GM12878 (cell line): ENCODE measurements at regions not wholly inside any gene's neighbourhood (a gene's known extent, or its start where the extent isn't known, plus 50 kb on each side); places are given as distances from the start of the nearest gene placed in this dataset.

Experiments used
- ATAC-seq: fragments of 200-7000 bp; cut with Tn5 transposase; 3 replicates; pipeline ENCODE4 v1.9.1; 2020; ENCODE audit warnings: mild to moderate bottlenecking, moderate library complexity
- BruUV-seq: library from RNA; stranded (reverse); fragments of 400-500 nt; replicated peaks from 2 replicates; lab custom pipeline; 2021; lab: Mats Ljungman, UMichigan
- CTCF ChIA-PET: fragments of 300-600 bp; sonication (Branson Sonifier 250); formaldehyde crosslinking; extraction: SDS; loops from one replicate; lab custom pipeline; 2021; ENCODE audit warnings: inconsistent platforms; lab: Yijun Ruan, JAX
- POLR2A ChIA-PET: fragments of 350-600 bp; formaldehyde crosslinking; extraction: SDS; loops from one replicate; lab custom pipeline; 2021; ENCODE audit warnings: inconsistent platforms; lab: Charles Lee
- RAD21 ChIA-PET: fragments of 300-600 bp; sonication (Branson Sonifier 250); formaldehyde crosslinking; loops from one replicate; lab custom pipeline; 2023; ENCODE audit warnings: antibody characterized with exemption; ENCODE audit not compliant: unreplicated experiment; lab: Charles Lee
- SMC1A ChIA-PET: fragments of 300-600 bp; sonication (Branson Sonifier 250); formaldehyde crosslinking; loops from one replicate; lab custom pipeline; 2023; ENCODE audit not compliant: unreplicated experiment, uncharacterized antibody; lab: Charles Lee
- DNase-seq: peaks from one replicate; pipeline ENCODE4 v3.0.0-alpha.2; 2011; ENCODE audit warnings: low read depth, low spot score
- FAIRE-seq: peaks from 3 replicates; lab custom pipeline; 2011; peaks lifted over from hg19 to GRCh38; lab: Jason Lieb, UNC
- H2AFZ ChIP-seq: 2 replicates; pipeline ENCODE4 v1.6.0; 2011; ENCODE audit warnings: low read depth, low read length, control low read depth; ENCODE audit not compliant: control insufficient read depth
- H3K27ac ChIP-seq: 2 replicates; pipeline ENCODE4 v1.5.1; 2011; ENCODE audit warnings: control low read depth; ENCODE audit not compliant: control insufficient read depth, insufficient read depth
- H3K27me3 ChIP-seq, 2 experiments: replicated peaks in 1 of 2; 2 replicates each; pipeline versions ENCODE4 v1.6.0 to v1.6.1; 2011; ENCODE audit warnings: low read length in 1 of 2; ENCODE audit not compliant: control insufficient read depth in 2 of 2, insufficient read depth in 2 of 2
- H3K36me3 ChIP-seq, 2 experiments: 2 replicates each; pipeline ENCODE4 v1.5.1; 2011; ENCODE audit warnings: low read length in 1 of 2; ENCODE audit not compliant: control insufficient read depth in 2 of 2, insufficient read depth in 2 of 2
- H3K4me1 ChIP-seq: 2 replicates; pipeline ENCODE4 v1.6.1; 2011; ENCODE audit warnings: mild to moderate bottlenecking, low read length, moderate library complexity, mixed read lengths; ENCODE audit not compliant: control insufficient read depth, insufficient read depth
- H3K4me2 ChIP-seq: 2 replicates; pipeline ENCODE4 v1.6.0; 2011; ENCODE audit warnings: control low read depth; ENCODE audit not compliant: control insufficient read depth, insufficient read depth
- H3K4me3 ChIP-seq: fragments of 200-600 bp; sonication (generic); 2 replicates; pipeline ENCODE4 v1.5.1; 2016
- H3K79me2 ChIP-seq: 2 replicates; pipeline ENCODE4 v1.6.0; 2011; ENCODE audit warnings: low read length; ENCODE audit not compliant: control insufficient read depth, insufficient read depth
- H3K9ac ChIP-seq: 2 replicates; pipeline ENCODE4 v1.8.0; 2011; ENCODE audit warnings: low read length, control low read depth, mixed read lengths; ENCODE audit not compliant: control insufficient read depth, insufficient read depth
- H3K9me3 ChIP-seq: replicated peaks from 3 replicates; pipeline ENCODE4 v1.5.1; 2011; ENCODE audit warnings: mild to moderate bottlenecking, low read length; ENCODE audit not compliant: control insufficient read depth, insufficient read depth
- H4K20me1 ChIP-seq: 2 replicates; pipeline ENCODE4 v1.6.0; 2011; ENCODE audit not compliant: control insufficient read depth, insufficient read depth
- BMI1 ChIP-seq: fragments of 450-650 bp; IDR thresholded peaks from 2 replicates; pipeline ENCODE4 v1.6.1; 2016; ENCODE audit warnings: mild to moderate bottlenecking, moderate library complexity, borderline replicate concordance
- CHD1 ChIP-seq: IDR thresholded peaks from 2 replicates; pipeline ENCODE4 v1.6.1; 2012; ENCODE audit warnings: low read depth, low read length, improper control_type of control experiment
- EZH2 ChIP-seq: IDR thresholded peaks from 2 replicates; pipeline ENCODE4 v1.6.1; 2012; ENCODE audit warnings: low read depth, mild to moderate bottlenecking, control low read depth, inconsistent platforms, low read length, borderline replicate concordance; ENCODE audit not compliant: control insufficient read depth
- LARP7 ChIP-seq: fragments of 450-650 bp; IDR thresholded peaks from 2 replicates; pipeline ENCODE4 v1.6.1; 2017; ENCODE audit warnings: mild to moderate bottlenecking
- MTA2 ChIP-seq: fragments of 450-650 bp; IDR thresholded peaks from 2 replicates; pipeline ENCODE4 v1.6.1; 2016; ENCODE audit warnings: low read depth, mild to moderate bottlenecking, moderate library complexity
- MYB ChIP-seq: fragments of 150-350 bp; IDR thresholded peaks from 2 replicates; pipeline ENCODE4 v1.6.1; 2014; ENCODE audit warnings: mild to moderate bottlenecking, low read depth, low read length, borderline replicate concordance
- NFIC ChIP-seq: IDR thresholded peaks from 2 replicates; pipeline ENCODE4 v1.6.1; 2012; ENCODE audit warnings: low read depth, mild to moderate bottlenecking, inconsistent platforms, low read length, moderate library complexity
- NFXL1 ChIP-seq: fragments of 450-650 bp; IDR thresholded peaks from 2 replicates; pipeline ENCODE4 v1.6.1; 2017; ENCODE audit warnings: antibody characterized with exemption, mild to moderate bottlenecking, borderline replicate concordance
- POLR2A ChIP-seq: IDR thresholded peaks from 2 replicates; pipeline ENCODE4 v1.6.1; 2011; ENCODE audit warnings: low read depth, mild to moderate bottlenecking, low read length
- RBBP5 ChIP-seq: fragments of 200-600 bp; sonication (generic); conservative IDR thresholded peaks from 2 replicates; pipeline ENCODE4 v1.6.1; 2016
- RCOR1 ChIP-seq: conservative IDR thresholded peaks from 2 replicates; pipeline ENCODE4 v1.6.1; 2012; ENCODE audit warnings: low read depth, low read length, improper control_type of control experiment
- RUNX3 ChIP-seq: IDR thresholded peaks from 2 replicates; pipeline ENCODE4 v1.6.1; 2012; ENCODE audit warnings: low read length, inconsistent platforms
- SMARCA5 ChIP-seq: fragments of 450-650 bp; IDR thresholded peaks from 2 replicates; pipeline ENCODE4 v1.6.1; 2017; ENCODE audit warnings: mild to moderate bottlenecking
- SREBF2 ChIP-seq: IDR thresholded peaks from 2 replicates; pipeline ENCODE4 v1.6.1; 2012; ENCODE audit warnings: mild to moderate bottlenecking, low read length
- SUZ12 ChIP-seq: fragments of 200-600 bp; sonication (generic); IDR thresholded peaks from one replicate; pipeline ENCODE4 v1.6.1; 2018; ENCODE audit warnings: antibody characterized with exemption, mild to moderate bottlenecking; ENCODE audit not compliant: unreplicated experiment
- TCF12 ChIP-seq: IDR thresholded peaks from 2 replicates; pipeline ENCODE4 v1.6.1; 2011; ENCODE audit warnings: low read depth, mild to moderate bottlenecking, low read length
- ZNF622 ChIP-seq: fragments of 450-650 bp; IDR thresholded peaks from 2 replicates; pipeline ENCODE4 v1.6.1; 2017; ENCODE audit warnings: mild to moderate bottlenecking, inconsistent platforms
- ZSCAN29 ChIP-seq: fragments of 450-650 bp; IDR thresholded peaks from 2 replicates; pipeline ENCODE4 v1.6.1; 2017; ENCODE audit warnings: mild to moderate bottlenecking, moderate library complexity
- WGBS: methylation state at CpG from one replicate; pipeline ENCODE4 v1.1.6; 2016; ENCODE audit warnings: low lambda C conversion rate; ENCODE audit not compliant: insufficient replicate concordance, insufficient coverage; ENCODE audit errors: missing lambda C conversion rate; 5-methylcytosine and 5-hydroxymethylcytosine counted together
- in situ Hi-C: fragments of 300-500 bp; cut with MboI; formaldehyde crosslinking; loops from 9 replicates; pipeline ENCODE4 v1.14.3; 2018; ENCODE audit warnings: mixed read lengths
- intact Hi-C: fragments of 100-400 bp; cut with micrococcal nuclease; formaldehyde crosslinking; loops from one replicate; pipeline ENCODE4 v1.14.2; 2022; ENCODE audit not compliant: unreplicated experiment
- TF ChIP-seq, protein P1 (sequence below): fragments of 450-650 bp; IDR thresholded peaks from 2 replicates; pipeline ENCODE4 v1.6.1; 2017; ENCODE audit warnings: borderline replicate concordance
- TF ChIP-seq, protein P2 (sequence below): fragments of 450-650 bp; IDR thresholded peaks from 2 replicates; pipeline ENCODE4 v1.6.1; 2018; ENCODE audit warnings: mild to moderate bottlenecking, low read depth, moderate library complexity; ENCODE audit not compliant: partially characterized antibody
- TF ChIP-seq, protein P3 (sequence below): IDR thresholded peaks from 2 replicates; pipeline ENCODE4 v1.6.1; 2011; ENCODE audit warnings: borderline replicate concordance, low read depth, mild to moderate bottlenecking, moderate library complexity, mixed read lengths, low read length; ENCODE audit not compliant: insufficient read depth; ENCODE audit errors: extremely low read length

DNA sequence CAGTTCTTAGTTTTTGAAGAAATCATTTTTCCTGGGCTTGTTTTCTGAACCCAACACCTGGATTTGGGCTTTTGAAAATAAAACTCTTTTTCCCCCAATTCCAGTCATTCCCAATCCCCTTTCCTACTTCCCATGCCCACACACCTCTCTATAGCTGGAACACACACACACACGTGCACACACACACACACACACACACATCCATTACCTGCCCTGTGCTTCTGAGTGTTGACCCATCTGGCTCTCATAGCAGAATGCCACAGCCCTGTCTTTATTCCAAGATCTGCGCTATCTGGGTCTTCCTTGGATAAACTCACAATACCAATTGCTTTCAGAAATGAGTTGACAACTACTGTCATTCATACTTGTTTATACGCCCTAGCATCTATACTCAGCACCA lies 54.9 kb upstream of the C4orf54 start:
- intact Hi-C loops, result no loop called here

DNA sequence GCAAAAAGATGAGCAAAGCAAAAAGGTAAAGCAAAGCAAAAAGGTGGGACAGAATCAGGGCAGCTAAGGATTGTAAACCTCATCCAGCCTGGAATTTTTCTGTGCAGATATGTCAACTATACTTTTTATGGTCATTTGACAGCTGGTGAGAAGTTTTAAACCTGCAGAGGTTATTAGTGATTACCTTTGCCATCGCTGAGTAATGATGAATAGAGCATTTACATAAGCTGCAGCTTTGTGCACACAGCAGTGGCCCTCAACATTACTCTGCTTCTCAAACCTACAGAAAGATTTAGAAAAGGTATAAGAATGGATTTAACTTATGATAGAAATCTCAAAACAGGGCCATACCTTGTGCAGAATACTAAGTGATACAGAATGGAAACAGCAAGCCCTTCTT lies 54.5 kb upstream of the C4orf54 start:
- DNase-seq (no peak), FAIRE-seq (no peak), ATAC-seq (no peak)
- H3K4me1 ChIP-seq, result no peaks in the 10 kb centered on the region
- ChIA-PET POLR2A (interaction anchor here (0.7 kb wide), 1 partner anchor 20 kb away, joined by 3 read pairs; no protein-coding TSS in a partner anchor), RAD21 (no interaction called here), CTCF (interaction anchor here (1.0 to 1.2 kb wide), 2 partner anchors 12 to 249 kb away, joined by 3 to 4 read pairs; no protein-coding TSS in a partner anchor), SMC1A (interaction anchor here (1.0 kb wide), 1 partner anchor 12 kb away, joined by 3 read pairs; no protein-coding TSS in a partner anchor)
- no peaks in the 10 kb centered on the region for H3K36me3 ChIP-seq
- no peaks in the 10 kb centered on the region; a peak in 1 of 4 replicates for H3K27me3 ChIP-seq
- no peaks in the 10 kb centered on the region for H4K20me1 ChIP-seq
- H3K79me2 ChIP-seq, result no peaks in the 10 kb centered on the region
- no peak overlapping the region for H3K4me2 ChIP-seq
- H3K9me3 ChIP-seq, result no peaks in the 10 kb centered on the region
- H3K27ac ChIP-seq, result no peak overlapping the region
- intact Hi-C loops, result no loop called here
- H3K4me3 ChIP-seq, result no peak overlapping the region
- 0% methylated on average over 1 of the region's 1 CpG for WGBS
- BruUV-seq, result no TSS peak
- in situ Hi-C loops, result no loop called here
- no peak overlapping the region for H2AFZ ChIP-seq
- H3K9ac ChIP-seq, result no peak overlapping the region
- TF ChIP-seq SREBF2 (no peak), MTA2 (no peak), NFIC (no peak), MYB (no peak), SMARCA5 (no peak), NFXL1 (no peak)
- TF ChIP-seq, protein P1, sequence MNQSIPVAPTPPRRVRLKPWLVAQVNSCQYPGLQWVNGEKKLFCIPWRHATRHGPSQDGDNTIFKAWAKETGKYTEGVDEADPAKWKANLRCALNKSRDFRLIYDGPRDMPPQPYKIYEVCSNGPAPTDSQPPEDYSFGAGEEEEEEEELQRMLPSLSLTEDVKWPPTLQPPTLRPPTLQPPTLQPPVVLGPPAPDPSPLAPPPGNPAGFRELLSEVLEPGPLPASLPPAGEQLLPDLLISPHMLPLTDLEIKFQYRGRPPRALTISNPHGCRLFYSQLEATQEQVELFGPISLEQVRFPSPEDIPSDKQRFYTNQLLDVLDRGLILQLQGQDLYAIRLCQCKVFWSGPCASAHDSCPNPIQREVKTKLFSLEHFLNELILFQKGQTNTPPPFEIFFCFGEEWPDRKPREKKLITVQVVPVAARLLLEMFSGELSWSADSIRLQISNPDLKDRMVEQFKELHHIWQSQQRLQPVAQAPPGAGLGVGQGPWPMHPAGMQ, result no peak
- TF ChIP-seq, protein P2, sequence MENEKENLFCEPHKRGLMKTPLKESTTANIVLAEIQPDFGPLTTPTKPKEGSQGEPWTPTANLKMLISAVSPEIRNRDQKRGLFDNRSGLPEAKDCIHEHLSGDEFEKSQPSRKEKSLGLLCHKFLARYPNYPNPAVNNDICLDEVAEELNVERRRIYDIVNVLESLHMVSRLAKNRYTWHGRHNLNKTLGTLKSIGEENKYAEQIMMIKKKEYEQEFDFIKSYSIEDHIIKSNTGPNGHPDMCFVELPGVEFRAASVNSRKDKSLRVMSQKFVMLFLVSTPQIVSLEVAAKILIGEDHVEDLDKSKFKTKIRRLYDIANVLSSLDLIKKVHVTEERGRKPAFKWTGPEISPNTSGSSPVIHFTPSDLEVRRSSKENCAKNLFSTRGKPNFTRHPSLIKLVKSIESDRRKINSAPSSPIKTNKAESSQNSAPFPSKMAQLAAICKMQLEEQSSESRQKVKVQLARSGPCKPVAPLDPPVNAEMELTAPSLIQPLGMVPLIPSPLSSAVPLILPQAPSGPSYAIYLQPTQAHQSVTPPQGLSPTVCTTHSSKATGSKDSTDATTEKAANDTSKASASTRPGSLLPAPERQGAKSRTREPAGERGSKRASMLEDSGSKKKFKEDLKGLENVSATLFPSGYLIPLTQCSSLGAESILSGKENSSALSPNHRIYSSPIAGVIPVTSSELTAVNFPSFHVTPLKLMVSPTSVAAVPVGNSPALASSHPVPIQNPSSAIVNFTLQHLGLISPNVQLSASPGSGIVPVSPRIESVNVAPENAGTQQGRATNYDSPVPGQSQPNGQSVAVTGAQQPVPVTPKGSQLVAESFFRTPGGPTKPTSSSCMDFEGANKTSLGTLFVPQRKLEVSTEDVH, result no peak

More for the DNA sequence above, 54.9 kb upstream of the C4orf54 start:
- TF ChIP-seq ZNF622 (no peak), ZSCAN29 (no peak), LARP7 (no peak), BMI1 (no peak), CHD1 (no peak), RUNX3 (no peak), POLR2A (no peak), EZH2 (no peak), RBBP5 (no peak), TCF12 (no peak), RCOR1 (no peak), SUZ12 (no peak)
- TF ChIP-seq, protein P3, sequence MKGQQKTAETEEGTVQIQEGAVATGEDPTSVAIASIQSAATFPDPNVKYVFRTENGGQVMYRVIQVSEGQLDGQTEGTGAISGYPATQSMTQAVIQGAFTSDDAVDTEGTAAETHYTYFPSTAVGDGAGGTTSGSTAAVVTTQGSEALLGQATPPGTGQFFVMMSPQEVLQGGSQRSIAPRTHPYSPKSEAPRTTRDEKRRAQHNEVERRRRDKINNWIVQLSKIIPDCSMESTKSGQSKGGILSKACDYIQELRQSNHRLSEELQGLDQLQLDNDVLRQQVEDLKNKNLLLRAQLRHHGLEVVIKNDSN, result no peak
- no peaks in the 10 kb centered on the region for H3K36me3 ChIP-seq
- no peak for FAIRE-seq
- no peaks in the 10 kb centered on the region for H3K9me3 ChIP-seq
- no peak overlapping the region for H2AFZ ChIP-seq
- 24% methylated on average over 3 of the region's 3 CpGs for WGBS
- ChIA-PET CTCF (no interaction called here), RAD21 (no interaction called here), SMC1A (no interaction called here), POLR2A (no interaction called here)
- no peaks in the 10 kb centered on the region for H3K79me2 ChIP-seq
- H3K9ac ChIP-seq, result no peak overlapping the region
- no peak overlapping the region for H3K4me3 ChIP-seq
- H3K27ac ChIP-seq, result no peak overlapping the region
- H3K4me2 ChIP-seq, result no peak overlapping the region
- no peak for ATAC-seq
- H4K20me1 ChIP-seq, result no peaks in the 10 kb centered on the region
- DNase-seq, result no peak
- in situ Hi-C loops, result no loop called here
- no peaks in the 10 kb centered on the region; a peak in 1 of 4 replicates for H3K27me3 ChIP-seq
- H3K4me1 ChIP-seq, result no peaks in the 10 kb centered on the region
- no TSS peak for BruUV-seq
